ENCODE measurements at regions not wholly inside any gene's neighbourhood (a gene's known extent, or its start where the extent isn't known, plus 50 kb on each side); places are given as distances from the start of the nearest gene placed in this dataset.

GRCh38 chr11:39145346-39145745 is 2314.1 kb downstream of the LRRC4C start:
- in situ Hi-C loops (cut with HindIII; ENCODE audit: extremely low pct_ligation_motif_present, low pct_unique_long_range_greater_than_20kb) (no loop called here), intact Hi-C loops (cut with micrococcal nuclease; ENCODE audit: unreplicated experiment) (no loop called here)
- ChIA-PET CTCF (ENCODE audit: low intra/inter-chr PET ratio, low total read pairs) (no interaction called here), POLR2A (no interaction called here)
- H3K4me2 ChIP-seq (ENCODE audit: low read depth, low read length), result no peak overlapping the region
- no peak overlapping the region for H2AFZ ChIP-seq (ENCODE audit: low read length)
- 3% methylated on average over 2 of the region's 2 CpGs for WGBS (ENCODE audit: low lambda C conversion rate)
- no peaks in the 10 kb centered on the region for H3K79me2 ChIP-seq (ENCODE audit: insufficient read depth, low read length)
- H3K9me3 ChIP-seq (ENCODE audit: low read length), result peaks cover 4% of the 10 kb centered on the region
- H3K4me1 ChIP-seq (ENCODE audit: insufficient read depth, low read length), result no peaks in the 10 kb centered on the region
- FAIRE-seq, result no peak
- H3K36me3 ChIP-seq (replicated peaks in 1 of 2; ENCODE audit: control insufficient read depth in 1 of 2, insufficient read depth in 2 of 2, low read length in 2 of 2), result no peaks in the 10 kb centered on the region
- no peak for DNase-seq (ENCODE audit: low spot score)
- no TSS peak for BruUV-seq (replicated peaks)
- H4K20me1 ChIP-seq (ENCODE audit: insufficient read depth, low read length), result no peaks in the 10 kb centered on the region
- H3K27ac ChIP-seq (ENCODE audit: extremely low read length, insufficient read depth, low read length), result no peak overlapping the region
- H3K27me3 ChIP-seq (ENCODE audit: control insufficient read depth in 1 of 2, insufficient read depth in 2 of 2, low read length in 2 of 2), result no peaks in the 10 kb centered on the region
- no peak overlapping the region for H3K4me3 ChIP-seq (replicated peaks in 1 of 3; ENCODE audit: insufficient read depth in 1 of 3, low read depth in 2 of 3, low read length in 3 of 3)
- H3K9ac ChIP-seq (ENCODE audit: insufficient read depth, low read depth, low read length), result no peak overlapping the region
- TF ChIP-seq MAFK (conservative IDR thresholded peaks at IDR 0.05 in 1 of 2, IDR thresholded peaks at IDR 0.05 in 1 of 2; ENCODE audit: low read length in 2 of 2), result 0 out of 4 replicates have a peak, but pooled peaks of 1 of the 2 experiments have one; percentile 5
- no peak for TF ChIP-seq EED (CRISPR knock-in tag; IDR thresholded peaks at IDR 0.05)
- TF ChIP-seq ZNF513 (CRISPR knock-in tag; conservative IDR thresholded peaks at IDR 0.05), result no peak
- TF ChIP-seq ZNF557 (CRISPR knock-in tag; IDR thresholded peaks at IDR 0.05), result no peak
- TF ChIP-seq, protein P1, sequence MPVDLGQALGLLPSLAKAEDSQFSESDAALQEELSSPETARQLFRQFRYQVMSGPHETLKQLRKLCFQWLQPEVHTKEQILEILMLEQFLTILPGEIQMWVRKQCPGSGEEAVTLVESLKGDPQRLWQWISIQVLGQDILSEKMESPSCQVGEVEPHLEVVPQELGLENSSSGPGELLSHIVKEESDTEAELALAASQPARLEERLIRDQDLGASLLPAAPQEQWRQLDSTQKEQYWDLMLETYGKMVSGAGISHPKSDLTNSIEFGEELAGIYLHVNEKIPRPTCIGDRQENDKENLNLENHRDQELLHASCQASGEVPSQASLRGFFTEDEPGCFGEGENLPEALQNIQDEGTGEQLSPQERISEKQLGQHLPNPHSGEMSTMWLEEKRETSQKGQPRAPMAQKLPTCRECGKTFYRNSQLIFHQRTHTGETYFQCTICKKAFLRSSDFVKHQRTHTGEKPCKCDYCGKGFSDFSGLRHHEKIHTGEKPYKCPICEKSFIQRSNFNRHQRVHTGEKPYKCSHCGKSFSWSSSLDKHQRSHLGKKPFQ (CRISPR knock-in tag; IDR thresholded peaks at IDR 0.05; ENCODE audit: insufficient replicate concordance), result no peak
- no peak for TF ChIP-seq NBN (conservative IDR thresholded peaks at IDR 0.05)
- ATAC-seq, result no peak

All from HepG2 (cell line).